GM21619 (cell line): ENCODE measurements at regions not wholly inside any gene's neighbourhood (a gene's known extent, or its start where the extent isn't known, plus 50 kb on each side); places are given as distances from the start of the nearest gene placed in this dataset.

Experiments
- ATAC-seq: cut with Tn5 transposase; IDR thresholded peaks from one replicate; pipeline ENCODE4 v1.9.1; 2021; ENCODE audit not compliant: unreplicated experiment

GRCh38 chr20:24813080-24813479 is 136.0 kb upstream of the CST7 start:
- ATAC-seq: no peak

DNA sequence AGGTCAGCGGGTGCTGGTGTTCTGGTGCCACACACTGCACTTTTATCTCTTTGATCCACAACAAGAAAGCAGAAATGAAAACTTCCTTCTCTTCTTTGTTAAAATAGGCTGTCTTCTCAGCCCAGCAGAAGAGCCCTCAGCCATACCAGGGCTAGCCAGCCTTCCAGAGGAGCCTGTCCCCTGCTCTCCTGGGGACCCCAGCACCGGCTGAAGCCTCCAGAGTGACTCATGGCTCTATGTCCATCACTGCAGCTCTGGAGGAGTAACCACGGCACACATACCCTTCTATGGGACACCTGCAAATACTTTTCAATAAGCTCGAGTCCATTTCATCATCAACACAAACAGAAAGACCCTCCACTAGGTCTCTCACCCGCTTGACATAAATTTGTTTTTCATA is 135.6 kb upstream of the CST7 start:
- no peak for ATAC-seq

- no peak for ATAC-seq
Observed at GRCh38 chr20:24813936-24814335, 135.1 kb upstream of the CST7 start.

GRCh38 chr20:24814556-24815195 is 134.4 kb upstream of the CST7 start:
- ATAC-seq: no peak

- ATAC-seq: no peak
Observed at GRCh38 chr20:24815196-24815815, 133.8 kb upstream of the CST7 start.

DNA sequence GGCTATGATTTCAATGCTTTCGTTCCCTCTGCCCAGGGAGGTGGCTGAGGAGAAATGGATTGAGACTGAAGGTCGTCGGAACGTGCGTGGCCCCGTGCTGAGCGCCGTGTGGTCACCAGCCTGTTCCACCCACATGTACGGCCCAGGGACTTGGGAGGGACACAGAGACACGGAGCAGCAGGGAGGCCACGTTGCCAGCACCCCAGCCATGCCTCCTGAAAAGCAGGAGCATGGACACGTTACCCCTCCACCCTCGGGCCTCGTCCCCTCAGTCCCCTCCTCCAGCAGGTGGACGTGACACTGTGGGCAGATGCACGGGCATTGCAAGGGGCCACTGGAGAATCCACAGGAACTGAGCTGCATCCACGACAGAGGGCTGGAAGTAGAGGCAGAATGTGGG is 133.1 kb upstream of the CST7 start:
- no peak for ATAC-seq

DNA sequence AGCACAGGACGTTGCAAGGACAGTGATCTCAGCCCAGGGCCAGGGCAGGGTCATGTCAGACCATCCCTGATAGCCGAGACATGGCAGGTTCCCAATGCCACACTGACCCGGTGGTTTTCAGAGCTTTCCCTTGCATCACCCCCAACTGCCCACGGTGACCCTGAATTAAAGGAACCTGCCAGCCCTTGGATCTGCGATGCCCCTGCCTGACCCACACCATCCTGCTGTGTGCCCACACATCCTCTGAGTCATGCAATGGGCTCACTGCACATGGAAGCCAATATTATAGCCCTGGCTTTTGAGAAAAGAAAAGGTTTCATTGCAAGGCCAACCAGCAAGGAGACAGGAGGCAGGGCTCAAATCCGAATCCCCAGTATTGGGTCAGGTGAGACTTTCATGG is 132.6 kb upstream of the CST7 start:
- ATAC-seq: no peak

DNA sequence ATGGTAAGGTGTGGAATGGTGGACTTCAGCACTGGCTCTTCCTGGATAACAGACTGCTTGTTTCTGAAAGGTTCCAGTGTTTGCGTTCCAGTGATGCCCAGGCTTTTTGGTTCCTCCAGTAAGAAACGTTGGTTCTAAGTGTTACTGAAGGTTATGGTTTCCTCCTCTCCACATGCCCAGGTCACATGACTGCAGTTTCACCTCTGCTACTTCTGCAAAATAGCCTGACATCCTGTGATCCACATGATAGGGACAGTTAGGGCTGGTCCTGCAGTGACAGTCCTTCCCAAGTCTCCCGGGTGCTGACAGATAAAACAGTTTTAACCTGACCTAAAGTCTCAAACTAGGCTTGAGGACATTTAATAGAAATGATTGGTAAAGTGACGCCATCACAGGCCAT is 132.2 kb upstream of the CST7 start:
- ATAC-seq: no peak

- ATAC-seq: no peak
Observed at GRCh38 chr20:24817351-24817750, 131.7 kb upstream of the CST7 start.

DNA sequence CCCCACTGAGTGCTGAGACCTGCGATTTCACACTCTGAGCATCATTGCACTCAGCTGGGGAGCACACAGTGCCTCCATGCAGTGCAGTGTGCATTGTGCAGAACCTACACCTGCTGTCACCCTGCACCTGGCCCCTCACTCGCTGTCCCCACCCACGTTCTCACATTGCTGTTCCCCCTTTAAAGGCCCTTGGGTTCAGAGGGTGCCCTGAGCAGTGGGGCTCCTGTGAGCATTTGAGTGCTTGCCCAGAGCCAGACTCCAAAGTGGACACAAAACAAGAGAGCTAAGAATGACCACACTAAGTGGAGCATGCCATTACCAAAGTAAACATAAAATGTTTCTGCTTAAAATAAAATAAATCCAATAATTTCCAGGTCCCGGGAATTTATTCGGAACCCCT is 131.0 kb upstream of the CST7 start:
- ATAC-seq: no peak

GRCh38 chr20:24819331-24819965 is 129.6 kb upstream of the CST7 start:
- no peak for ATAC-seq

DNA sequence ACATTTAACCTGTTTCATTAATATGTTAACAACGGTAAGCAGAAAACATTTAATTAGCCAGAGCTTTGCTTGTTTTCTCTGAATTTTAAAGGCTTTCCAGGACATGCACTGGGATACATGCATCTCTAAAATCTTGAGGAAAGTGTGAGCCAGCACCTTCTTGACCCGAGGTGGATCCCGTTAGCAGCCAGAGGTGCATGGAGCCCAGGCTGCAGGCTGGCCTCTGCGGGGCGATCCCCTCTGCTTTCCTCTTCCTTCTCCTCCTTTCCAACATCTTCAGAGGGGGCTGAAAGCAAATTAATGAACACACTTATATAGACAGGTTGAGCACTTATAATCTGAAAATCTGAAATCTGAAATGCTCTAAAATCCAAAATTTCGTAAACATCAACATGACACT is 128.7 kb upstream of the CST7 start:
- no peak for ATAC-seq

DNA sequence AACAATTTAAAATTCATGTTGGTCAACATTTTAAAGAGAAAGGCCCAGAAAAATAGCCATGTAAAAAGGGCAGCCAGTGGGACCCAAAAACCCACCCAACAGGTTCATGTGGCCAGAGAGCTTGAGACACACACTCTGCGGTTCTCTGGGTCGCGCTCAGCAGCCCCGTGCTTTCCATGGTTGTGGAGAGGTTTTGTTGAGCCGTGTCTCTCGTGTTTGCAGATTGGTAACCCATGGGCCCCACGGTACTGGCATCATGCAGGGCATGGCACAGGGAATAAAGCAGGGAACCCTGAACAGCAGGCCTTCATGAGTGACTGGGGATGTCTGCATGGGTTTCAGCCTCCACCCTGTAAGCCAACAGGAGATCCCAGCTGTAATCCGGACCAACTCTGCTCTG is 127.7 kb upstream of the CST7 start:
- no peak for ATAC-seq

DNA sequence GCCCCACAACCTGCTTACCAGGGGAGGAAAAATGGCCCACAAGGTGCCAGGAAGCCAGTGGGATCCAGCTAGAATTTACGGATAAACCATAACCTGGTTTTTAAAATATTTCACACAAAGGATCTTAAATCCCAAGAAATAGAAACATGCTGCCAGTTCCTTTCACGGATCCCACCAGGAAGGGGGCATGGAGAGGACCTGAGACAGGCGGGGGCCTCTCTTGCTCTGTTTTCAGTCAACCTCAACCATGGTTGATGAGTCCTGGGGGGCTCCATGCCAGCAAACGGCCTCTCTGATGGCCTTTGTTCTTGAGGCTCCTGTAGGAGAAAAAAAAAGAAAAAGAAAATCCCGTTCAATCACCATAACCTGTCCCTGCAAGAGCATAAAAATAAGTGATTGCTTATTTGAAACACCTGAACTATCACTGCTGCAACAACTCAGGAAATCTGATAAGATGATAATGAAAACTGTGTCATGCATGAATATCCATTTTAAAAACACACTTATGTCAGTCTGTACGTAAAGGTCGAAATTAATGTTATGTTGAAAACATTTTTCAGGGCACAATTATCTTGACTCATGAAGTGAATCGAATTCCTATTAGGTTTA is 125.8 kb upstream of the CST7 start:
- no peak for ATAC-seq

DNA sequence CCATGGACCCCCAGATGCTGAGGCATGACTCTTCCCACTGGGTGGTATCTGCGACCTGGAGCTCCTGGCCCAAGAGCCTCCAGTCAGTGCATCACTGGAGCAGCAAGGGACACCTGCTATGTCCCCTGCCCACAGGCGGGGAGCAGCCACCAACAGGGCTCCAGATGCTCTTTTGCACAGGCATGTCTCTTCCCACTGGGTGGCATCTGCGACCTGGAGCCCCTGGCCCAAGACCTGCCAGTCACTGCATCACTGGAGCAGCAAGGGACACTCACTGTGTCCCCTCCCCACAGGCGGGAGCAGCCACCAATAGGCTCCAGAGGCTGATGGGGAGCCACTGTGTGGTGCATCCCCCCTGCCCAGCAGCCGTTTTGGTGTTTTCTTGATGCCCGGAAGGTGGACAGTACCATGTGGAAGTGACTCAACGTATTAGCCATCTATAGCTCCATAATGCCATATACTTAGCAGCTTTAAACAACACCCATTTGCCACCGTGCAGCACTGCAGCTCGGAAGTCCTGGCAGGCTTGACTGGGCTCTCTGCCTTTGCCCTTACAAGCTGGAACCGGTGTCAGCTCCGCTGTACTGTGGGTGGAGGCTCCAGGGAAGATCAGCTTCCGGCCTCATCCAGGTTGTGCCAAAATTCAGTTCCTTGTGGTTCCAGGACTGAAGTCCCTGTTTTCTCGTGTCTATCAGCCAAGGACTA is 124.9 kb upstream of the CST7 start:
- no peak for ATAC-seq

DNA sequence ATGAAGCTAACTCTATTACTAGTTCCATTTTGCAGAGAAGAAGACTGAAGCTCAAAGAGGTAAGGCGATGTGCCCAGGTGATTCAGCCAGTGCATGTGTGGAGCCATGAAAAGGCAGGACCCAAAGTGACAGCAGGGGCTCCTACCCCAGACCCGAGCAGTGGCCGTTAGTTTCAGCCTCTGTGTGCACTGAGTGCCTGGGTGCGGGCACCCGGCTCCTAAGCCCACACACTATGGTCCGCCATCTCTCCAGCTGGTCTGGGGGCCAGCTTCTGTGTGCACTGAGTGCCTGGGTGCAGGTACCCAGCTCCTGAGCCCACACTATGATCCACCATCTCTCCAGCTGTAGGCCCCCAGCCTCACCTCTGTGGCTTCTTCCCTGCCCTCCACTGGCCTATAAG is 123.5 kb upstream of the CST7 start:
- no peak for ATAC-seq

DNA sequence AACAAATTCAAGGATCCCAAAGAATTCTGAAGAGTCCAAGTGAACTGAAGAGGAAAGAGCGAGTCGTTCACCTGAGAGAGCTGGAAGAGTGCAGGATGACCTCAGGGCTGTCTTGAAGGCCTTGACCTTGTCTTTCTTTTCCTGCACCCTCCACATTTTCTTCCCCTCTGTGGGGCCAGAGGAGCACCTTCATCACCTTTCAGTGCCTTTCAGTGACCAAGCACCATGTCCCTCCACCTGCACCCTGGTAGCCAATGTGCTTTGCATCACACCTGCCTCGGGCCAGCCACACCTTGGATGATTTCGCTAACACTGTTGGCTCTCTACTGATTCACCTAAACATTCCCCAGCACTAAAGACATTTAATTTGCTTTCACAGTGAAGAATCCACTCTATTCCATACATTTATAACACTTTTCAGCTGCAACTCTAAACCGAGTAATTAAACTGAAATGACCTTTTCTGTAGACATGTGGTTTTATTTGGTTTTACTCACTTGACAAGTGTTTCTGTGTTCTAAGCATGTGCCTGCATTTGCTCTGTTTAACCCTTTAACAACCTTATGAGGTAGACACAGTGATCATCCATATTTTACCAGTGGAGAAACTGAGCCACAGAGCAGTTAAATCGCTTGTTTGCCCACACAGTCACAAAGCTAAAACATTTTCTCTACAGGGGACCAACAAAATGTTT is 121.3 kb upstream of the CST7 start:
- ATAC-seq: no peak

DNA sequence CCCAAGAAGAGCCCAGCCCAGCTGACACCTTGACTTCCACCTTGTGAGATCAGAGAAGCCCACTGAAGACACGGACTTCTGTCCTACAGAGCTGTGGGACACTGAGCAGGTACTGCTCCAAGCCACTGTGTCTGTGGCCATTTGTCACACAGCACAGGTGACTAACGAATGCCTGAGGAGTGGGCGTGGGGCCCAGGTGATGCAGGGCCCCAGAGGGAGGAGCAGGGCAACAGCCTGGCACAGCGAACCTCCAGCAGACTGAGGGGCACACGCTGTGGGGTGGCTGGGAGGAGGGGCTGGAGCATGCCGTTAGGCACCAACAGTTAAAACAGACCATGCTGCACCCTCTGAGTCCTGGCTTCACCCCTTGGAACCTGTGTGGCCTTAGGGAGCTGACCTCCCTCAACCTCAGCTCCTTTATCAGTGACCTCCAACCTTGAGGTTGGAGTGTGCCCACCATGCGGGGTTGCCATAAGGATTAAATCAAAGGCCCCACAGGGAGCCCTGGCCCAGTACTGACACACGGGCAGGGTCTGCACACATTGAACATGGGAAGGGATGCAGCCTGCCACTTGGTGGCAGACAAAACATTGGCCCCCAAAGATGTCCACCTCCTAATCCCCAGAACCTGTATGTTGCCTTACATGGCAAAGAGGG is 119.9 kb upstream of the CST7 start:
- no peak for ATAC-seq

GRCh38 chr20:24829649-24830370 is 119.3 kb upstream of the CST7 start:
- ATAC-seq: no peak

GRCh38 chr20:24830649-24831048 is 118.4 kb upstream of the CST7 start:
- ATAC-seq: no peak
